ENCODE measurements at regions not wholly inside any gene's neighbourhood (a gene's known extent, or its start where the extent isn't known, plus 50 kb on each side); places are given as distances from the start of the nearest gene placed in this dataset.

- TF ChIP-seq SUZ12 (IDR thresholded peaks at IDR 0.05; ENCODE audit: extremely low read depth, insufficient read depth, insufficient read length) (no peak), YY1 (IDR thresholded peaks at IDR 0.05; ENCODE audit: insufficient read depth, insufficient read length) (no peak), ZNF274 (IDR thresholded peaks at IDR 0.05; ENCODE audit: low read depth, low read length) (no peak)
Observed at GRCh38 chr18:10388373-10388772, 66.1 kb upstream of the APCDD1 start.
